ENCODE measurements at regions not wholly inside any gene's neighbourhood (a gene's known extent, or its start where the extent isn't known, plus 50 kb on each side); places are given as distances from the start of the nearest gene placed in this dataset.

DNA sequence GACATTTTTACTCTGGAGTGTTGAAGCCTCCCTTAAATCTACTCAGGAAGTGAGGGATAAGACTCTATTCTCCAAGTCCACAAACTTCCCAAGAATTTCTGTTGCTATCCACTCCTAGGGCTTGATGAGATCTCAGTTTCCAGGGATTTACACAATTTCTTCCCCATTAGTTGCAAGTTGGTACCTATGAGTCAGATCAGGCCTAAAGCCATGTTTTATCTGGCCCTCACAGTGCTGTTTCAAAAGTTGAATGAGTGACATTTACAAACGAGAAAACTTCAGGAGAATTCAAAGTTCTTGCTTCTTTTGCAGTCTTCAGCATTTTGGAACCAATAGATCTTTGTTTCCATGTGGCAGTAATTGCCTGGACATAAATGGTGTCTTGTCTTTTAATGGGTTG is 156.4 kb upstream of the SYT10 start:
- TF ChIP-seq, protein P1, sequence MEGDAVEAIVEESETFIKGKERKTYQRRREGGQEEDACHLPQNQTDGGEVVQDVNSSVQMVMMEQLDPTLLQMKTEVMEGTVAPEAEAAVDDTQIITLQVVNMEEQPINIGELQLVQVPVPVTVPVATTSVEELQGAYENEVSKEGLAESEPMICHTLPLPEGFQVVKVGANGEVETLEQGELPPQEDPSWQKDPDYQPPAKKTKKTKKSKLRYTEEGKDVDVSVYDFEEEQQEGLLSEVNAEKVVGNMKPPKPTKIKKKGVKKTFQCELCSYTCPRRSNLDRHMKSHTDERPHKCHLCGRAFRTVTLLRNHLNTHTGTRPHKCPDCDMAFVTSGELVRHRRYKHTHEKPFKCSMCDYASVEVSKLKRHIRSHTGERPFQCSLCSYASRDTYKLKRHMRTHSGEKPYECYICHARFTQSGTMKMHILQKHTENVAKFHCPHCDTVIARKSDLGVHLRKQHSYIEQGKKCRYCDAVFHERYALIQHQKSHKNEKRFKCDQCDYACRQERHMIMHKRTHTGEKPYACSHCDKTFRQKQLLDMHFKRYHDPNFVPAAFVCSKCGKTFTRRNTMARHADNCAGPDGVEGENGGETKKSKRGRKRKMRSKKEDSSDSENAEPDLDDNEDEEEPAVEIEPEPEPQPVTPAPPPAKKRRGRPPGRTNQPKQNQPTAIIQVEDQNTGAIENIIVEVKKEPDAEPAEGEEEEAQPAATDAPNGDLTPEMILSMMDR (IDR thresholded peaks at IDR 0.05; ENCODE audit: insufficient read depth, low read length), result no peak
- TF ChIP-seq, protein P2, sequence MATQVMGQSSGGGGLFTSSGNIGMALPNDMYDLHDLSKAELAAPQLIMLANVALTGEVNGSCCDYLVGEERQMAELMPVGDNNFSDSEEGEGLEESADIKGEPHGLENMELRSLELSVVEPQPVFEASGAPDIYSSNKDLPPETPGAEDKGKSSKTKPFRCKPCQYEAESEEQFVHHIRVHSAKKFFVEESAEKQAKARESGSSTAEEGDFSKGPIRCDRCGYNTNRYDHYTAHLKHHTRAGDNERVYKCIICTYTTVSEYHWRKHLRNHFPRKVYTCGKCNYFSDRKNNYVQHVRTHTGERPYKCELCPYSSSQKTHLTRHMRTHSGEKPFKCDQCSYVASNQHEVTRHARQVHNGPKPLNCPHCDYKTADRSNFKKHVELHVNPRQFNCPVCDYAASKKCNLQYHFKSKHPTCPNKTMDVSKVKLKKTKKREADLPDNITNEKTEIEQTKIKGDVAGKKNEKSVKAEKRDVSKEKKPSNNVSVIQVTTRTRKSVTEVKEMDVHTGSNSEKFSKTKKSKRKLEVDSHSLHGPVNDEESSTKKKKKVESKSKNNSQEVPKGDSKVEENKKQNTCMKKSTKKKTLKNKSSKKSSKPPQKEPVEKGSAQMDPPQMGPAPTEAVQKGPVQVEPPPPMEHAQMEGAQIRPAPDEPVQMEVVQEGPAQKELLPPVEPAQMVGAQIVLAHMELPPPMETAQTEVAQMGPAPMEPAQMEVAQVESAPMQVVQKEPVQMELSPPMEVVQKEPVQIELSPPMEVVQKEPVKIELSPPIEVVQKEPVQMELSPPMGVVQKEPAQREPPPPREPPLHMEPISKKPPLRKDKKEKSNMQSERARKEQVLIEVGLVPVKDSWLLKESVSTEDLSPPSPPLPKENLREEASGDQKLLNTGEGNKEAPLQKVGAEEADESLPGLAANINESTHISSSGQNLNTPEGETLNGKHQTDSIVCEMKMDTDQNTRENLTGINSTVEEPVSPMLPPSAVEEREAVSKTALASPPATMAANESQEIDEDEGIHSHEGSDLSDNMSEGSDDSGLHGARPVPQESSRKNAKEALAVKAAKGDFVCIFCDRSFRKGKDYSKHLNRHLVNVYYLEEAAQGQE (IDR thresholded peaks at IDR 0.05; ENCODE audit: insufficient replicate concordance, low read depth), result no peak
- TF ChIP-seq POLR2AphosphoS5 (IDR thresholded peaks at IDR 0.05; ENCODE audit: low read depth) (no peak), SPI1 (IDR thresholded peaks at IDR 0.05; ENCODE audit: borderline replicate concordance, low read depth) (no peak)
